Right lobe of liver (tissue), 4 donors: ENCODE measurements at regions not wholly inside any gene's neighbourhood (a gene's known extent, or its start where the extent isn't known, plus 50 kb on each side); places are given as distances from the start of the nearest gene placed in this dataset.

Source experiments
- POLR2A ChIP-seq: fragments of 450-650 bp; IDR thresholded peaks from one replicate; pipeline ENCODE4 v1.6.1; 2017; ENCODE audit warnings: antibody characterized with exemption, mild to moderate bottlenecking
- TF ChIP-seq, protein P1 (sequence below), 4 donors: fragments of 200-600 bp in 3 of 4; fragments of 450-650 bp in 1 of 4; IDR thresholded peaks; one replicate each; pipeline versions ENCODE4 v1.5.1 to v1.8.0; 2016 to 2022; ENCODE audit warnings: antibody characterized with exemption in 4 of 4, mild to moderate bottlenecking in 2 of 4
- donor health status: DM: no; HTN: no; CAD: no.
- donor health status: DM: no; HTN: no; CAD: no.
- donor health status: DM: no; HTN: yes; CAD: no.

DNA sequence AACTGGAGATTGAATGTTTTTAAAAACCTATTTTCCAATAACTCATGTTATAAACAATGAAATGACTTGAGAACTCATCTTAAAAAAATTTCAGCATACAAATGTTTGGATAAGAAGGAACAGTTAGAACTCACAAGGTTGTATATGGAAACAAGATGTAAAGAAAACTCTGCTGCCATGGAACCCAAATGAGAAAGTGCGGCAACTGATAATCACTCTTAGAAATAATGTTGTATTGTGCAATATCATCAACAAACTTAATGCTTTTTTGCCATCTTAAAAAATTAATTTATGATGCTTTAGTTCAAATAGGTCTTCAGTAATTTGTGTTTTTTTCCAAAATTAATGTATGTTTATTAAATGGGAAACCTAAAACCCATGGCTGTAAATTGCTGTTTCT, 461.1 kb upstream of the NCAM2 start:
- TF ChIP-seq, protein P1, sequence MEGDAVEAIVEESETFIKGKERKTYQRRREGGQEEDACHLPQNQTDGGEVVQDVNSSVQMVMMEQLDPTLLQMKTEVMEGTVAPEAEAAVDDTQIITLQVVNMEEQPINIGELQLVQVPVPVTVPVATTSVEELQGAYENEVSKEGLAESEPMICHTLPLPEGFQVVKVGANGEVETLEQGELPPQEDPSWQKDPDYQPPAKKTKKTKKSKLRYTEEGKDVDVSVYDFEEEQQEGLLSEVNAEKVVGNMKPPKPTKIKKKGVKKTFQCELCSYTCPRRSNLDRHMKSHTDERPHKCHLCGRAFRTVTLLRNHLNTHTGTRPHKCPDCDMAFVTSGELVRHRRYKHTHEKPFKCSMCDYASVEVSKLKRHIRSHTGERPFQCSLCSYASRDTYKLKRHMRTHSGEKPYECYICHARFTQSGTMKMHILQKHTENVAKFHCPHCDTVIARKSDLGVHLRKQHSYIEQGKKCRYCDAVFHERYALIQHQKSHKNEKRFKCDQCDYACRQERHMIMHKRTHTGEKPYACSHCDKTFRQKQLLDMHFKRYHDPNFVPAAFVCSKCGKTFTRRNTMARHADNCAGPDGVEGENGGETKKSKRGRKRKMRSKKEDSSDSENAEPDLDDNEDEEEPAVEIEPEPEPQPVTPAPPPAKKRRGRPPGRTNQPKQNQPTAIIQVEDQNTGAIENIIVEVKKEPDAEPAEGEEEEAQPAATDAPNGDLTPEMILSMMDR (IDR thresholded peaks at IDR 0.05), result no peak
- TF ChIP-seq POLR2A, result no peak
